Stimulated activated CD4-positive, alpha-beta T cell treated with anti-CD3 and anti-CD28 coated beads, Interleukin-1b, Interleukin-23, amount 100 ng/mL, for 48 hours (primary cell): ENCODE measurements at regions not wholly inside any gene's neighbourhood (a gene's known extent, or its start where the extent isn't known, plus 50 kb on each side); places are given as distances from the start of the nearest gene placed in this dataset.

ENCODE experiments used
- DNase-seq: peaks from one replicate; pipeline ENCODE4 v3.0.0-alpha.2; 2020

DNA sequence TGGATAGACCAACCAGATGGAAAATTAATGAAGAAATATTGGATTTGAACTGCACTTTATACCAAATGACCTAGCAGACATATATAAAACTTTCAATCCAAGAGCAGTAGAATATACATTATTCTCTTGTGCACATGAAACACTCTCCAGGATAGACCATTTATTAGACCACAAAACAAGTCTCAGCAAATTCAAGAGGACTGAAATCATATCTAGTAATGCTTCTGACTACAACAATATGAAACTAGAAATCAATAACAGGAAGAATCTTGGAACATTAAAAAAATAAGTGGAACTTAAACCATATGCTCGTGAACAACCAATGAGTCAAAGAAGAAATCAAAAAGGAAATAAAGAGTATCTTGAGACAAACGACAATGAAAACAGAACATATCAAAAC, 150.0 kb upstream of the CD180 start:
- no peak for DNase-seq

- no peak for DNase-seq
Measured at GRCh38 chr5:67344870-67345269, 148.3 kb upstream of the CD180 start.

- DNase-seq, result no peak
Measured at GRCh38 chr5:67343835-67344234, 147.2 kb upstream of the CD180 start.

DNA sequence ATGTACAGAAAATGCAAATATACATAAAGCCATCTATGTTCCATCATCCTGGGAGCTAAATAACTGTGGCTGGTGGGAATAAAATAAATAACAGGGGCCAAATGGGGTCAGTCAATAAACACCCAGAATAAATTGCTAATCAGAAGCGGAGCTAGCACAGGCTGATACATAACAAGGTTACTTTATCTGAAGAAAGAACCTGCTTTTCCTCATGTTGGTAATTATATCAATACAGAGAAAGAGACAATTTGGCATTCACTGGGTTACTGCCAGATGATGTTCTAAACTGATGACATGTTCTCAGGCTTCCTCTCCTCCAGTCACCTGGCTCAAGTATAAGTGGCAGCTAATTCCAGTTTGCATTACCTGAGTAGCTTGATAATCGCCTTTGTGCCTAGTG, 144.9 kb upstream of the CD180 start:
- no peak for DNase-seq

- no peak for DNase-seq
Measured at GRCh38 chr5:67339219-67339767, 142.7 kb upstream of the CD180 start.

GRCh38 chr5:67338421-67338820, 141.8 kb upstream of the CD180 start:
- DNase-seq, result no peak

DNA sequence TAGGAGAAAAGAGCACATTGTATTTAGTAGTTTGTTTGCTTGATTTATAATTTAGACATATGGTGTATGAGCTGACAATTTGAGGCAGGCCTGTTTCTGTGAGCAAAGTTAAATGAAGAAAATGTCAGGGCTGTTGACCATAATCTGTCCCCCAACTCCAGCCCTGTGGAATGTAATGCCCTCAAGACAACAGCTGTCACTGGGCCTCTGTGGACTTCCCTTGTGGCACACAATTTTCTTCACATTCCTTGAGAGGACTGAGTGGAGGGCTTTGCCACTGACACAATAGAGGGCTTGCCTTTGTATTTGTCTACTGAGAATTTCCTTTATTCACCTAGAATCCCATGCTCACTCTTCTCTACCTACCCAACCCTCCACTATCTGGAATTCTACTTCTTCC, 141.2 kb upstream of the CD180 start:
- no peak for DNase-seq

DNA sequence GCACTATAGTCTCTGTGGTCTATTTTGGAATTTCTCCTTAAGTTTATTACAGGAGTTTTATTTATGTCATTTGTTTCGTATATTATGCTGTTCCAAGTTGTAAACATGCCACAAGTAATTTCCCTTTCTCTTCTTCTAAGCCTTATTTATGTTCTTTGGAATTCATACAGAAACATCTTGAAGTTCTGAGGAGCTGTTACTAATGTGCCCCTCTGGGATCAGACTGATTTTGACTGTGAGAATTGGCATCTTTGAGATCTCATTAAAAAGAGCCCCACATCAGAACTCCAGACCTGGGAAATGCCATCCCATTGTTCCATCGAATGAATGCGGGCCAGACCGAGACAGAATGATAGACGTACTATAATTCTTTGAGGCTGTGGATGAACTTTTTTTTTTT, 138.8 kb upstream of the CD180 start:
- no peak for DNase-seq

GRCh38 chr5:67334373-67334772, 137.8 kb upstream of the CD180 start:
- DNase-seq, result no peak

DNA sequence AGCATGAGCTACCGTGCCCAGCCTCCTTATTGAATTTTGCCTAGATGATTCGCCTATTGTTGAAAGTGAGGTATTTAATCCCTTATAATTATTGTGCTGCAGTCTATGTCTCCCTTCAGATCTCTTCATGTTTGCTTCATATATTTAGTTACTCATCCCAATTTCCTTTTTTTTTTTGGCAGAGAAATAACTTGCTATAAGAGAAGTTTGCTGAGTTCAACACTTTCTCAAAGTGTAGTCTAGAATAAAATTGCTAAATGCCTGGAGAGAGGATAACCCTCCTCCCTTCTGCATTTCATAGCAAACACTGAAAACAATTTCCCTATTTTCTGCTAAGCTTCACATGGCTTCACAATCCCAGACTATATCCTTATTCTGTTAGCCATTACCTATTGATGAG, 136.6 kb upstream of the CD180 start:
- no peak for DNase-seq

DNA sequence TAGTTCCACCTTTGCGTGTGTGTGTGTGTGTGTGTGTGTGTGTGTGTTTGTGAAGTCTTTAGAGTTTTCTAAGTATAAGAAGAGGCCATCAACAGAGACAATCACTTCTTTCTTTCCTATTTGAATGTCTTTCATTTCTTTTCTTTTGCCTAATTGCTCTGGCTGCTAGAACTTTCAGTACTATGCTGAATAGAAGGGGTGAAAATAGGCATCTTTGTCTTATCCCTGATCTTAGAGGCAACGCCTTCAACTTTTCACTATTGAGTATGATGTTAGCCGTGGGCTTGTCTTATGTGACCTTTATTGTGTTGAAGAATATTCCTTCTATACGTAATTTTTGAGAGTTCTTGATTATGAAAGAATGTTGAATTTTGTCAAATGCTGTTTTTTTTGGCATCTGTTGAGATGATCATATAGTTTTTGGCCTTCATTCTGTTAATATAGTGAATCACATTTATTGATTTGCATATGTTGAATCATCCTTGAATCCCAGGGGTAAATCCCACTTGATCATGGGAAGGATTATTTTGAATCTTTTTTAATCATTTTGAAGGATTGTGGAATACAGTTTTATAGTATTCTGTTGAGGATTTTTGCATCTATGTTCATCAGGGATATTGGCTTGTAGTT, 134.8 kb upstream of the CD180 start:
- DNase-seq, result no peak

GRCh38 chr5:67319935-67320725, 123.5 kb upstream of the CD180 start:
- no peak for DNase-seq

GRCh38 chr5:67318746-67319145, 122.1 kb upstream of the CD180 start:
- no peak for DNase-seq

- DNase-seq, result no peak
Measured at GRCh38 chr5:67317603-67318002, 121.0 kb upstream of the CD180 start.

DNA sequence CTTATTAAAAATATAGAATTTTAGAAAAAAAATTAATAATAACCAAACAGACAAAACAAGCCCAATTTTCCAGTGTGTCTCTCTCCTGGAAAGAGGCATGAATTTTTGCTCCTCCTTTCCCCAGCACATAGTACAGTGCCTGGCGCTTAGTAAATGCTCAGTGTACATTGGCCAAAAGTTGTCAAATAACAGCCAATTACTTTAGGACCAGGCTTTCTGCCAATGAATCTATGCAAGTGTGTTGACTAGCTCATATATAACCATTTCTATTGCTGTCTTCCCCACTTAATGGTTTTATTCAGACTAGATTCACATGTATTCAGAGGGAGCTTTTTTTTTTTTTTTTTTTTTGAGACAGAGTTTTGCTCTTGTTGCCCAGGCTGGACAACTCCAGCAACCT, 120.1 kb upstream of the CD180 start:
- DNase-seq, result no peak

GRCh38 chr5:67315082-67315989, 118.7 kb upstream of the CD180 start:
- no peak for DNase-seq

DNA sequence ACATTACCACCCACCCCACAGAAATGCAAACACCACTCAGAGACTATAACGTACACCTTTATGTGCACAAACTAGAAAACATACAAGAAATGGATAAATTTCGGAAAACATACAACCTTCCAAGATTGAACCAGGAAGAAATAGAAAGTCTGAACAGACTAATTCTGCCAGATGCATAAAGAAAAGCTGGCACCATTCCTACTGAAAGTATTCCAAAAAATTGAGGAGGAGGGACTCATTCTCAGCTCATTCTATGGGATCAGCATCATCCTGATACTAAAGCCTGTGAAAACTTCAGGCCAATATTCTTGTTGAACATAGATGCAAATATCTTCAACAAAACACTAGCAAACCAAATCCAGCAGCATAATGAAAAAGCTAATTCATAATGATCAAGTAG, 115.1 kb upstream of the CD180 start:
- no peak for DNase-seq

- DNase-seq, result no peak
Measured at GRCh38 chr5:67311208-67311607, 114.6 kb upstream of the CD180 start.

GRCh38 chr5:67310740-67311139, 114.1 kb upstream of the CD180 start:
- DNase-seq, result no peak

GRCh38 chr5:67310169-67310568, 113.6 kb upstream of the CD180 start:
- no peak for DNase-seq

DNA sequence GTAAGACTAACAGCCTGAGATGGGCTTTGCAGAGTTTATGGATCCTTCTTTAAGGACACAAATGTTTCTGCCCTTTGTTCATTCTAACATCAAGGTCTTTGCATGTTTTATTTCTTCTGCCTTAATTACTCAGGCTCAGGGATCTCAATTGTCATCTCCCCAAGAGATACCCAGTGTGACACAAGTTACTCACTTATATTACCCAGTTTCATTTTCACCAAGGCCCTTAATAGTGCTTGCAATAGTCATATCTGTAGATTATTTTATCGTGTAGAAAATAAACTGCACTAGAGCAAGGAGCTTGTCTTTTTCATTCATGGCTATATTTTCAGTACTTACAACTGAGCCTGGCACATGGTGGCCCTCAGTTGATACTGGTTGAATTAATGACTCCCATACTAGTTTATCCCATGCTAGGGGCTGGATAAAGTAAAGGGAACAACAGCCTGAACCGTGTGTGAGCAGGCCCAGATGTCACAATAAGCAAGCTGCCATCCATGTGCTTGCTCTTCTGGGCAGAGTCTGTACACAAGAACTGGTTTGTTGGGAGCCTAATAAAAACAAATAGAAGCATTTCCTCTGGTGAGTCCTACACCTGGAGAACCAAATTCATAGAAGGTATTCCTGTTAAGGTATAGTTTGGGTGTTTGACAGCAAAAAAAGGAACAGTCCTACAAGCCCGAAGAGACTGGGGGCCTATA, 112.5 kb upstream of the CD180 start:
- DNase-seq, result no peak

- no peak for DNase-seq
Measured at GRCh38 chr5:67306965-67307607, 110.5 kb upstream of the CD180 start.
